T-cell (primary cell): ENCODE measurements at regions not wholly inside any gene's neighbourhood (a gene's known extent, or its start where the extent isn't known, plus 50 kb on each side); places are given as distances from the start of the nearest gene placed in this dataset.

Source experiments
- ATAC-seq, 4 experiments: fragments of 200-7000 bp in 3 of 4; fragments of 150-1000 bp in 1 of 4; cut with Tn5 transposase; replicated peaks in 1 of 4; 1 replicate in 3 of 4; 2 replicates in 1 of 4; pipeline ENCODE4 v1.10.0; 2021; ENCODE audit warnings: moderate library complexity in 3 of 4, mild to moderate bottlenecking in 2 of 4, moderate number of reproducible peaks in 1 of 4
- CTCF ChIA-PET, 2 donors: fragments of 300-600 bp; sonication (Branson Sonifier 250); formaldehyde crosslinking; loops; one replicate each; lab custom pipeline; 2022; ENCODE audit warnings: antibody characterized with exemption in 2 of 2; lab: Charles Lee
- POLR2A ChIA-PET, 2 donors: fragments of 300-600 bp; sonication (Branson Sonifier 250); formaldehyde crosslinking; loops; one replicate each; lab custom pipeline; 2022; ENCODE audit warnings: antibody characterized with exemption in 2 of 2; lab: Charles Lee
- DNase-seq, 35 experiments: peaks; one replicate each; pipeline versions ENCODE4 v3.0.0 to v3.0.0-alpha.2; 2013 to 2023
- H3K27ac ChIP-seq: one replicate; pipeline ENCODE4 v1.5.1; 2013; ENCODE audit warnings: low read length
- H3K27me3 ChIP-seq, 2 experiments: replicated peaks in 1 of 2; 1 replicate in 1 of 2; 2 replicates in 1 of 2; pipeline versions ENCODE4 v1.6.1 to v1.7.0; 2013; ENCODE audit warnings: low read length in 1 of 2, mixed read lengths in 1 of 2; ENCODE audit not compliant: control insufficient read depth in 2 of 2, insufficient read depth in 2 of 2; ENCODE audit errors: extremely low read depth in 1 of 2
- H3K36me3 ChIP-seq, 2 donors: 1 replicate in 1 of 2; 2 replicates in 1 of 2; pipeline versions ENCODE4 v1.6.1 to v1.7.0; 2013; ENCODE audit warnings: low read length in 1 of 2; ENCODE audit not compliant: control insufficient read depth in 2 of 2, insufficient read depth in 1 of 2; ENCODE audit errors: extremely low read depth in 1 of 2
- H3K4me1 ChIP-seq, 2 experiments: 1 replicate in 1 of 2; 2 replicates in 1 of 2; pipeline versions ENCODE4 v1.6.1 to v1.7.0; 2013; ENCODE audit warnings: low read length in 2 of 2, mixed read lengths in 1 of 2; ENCODE audit not compliant: insufficient read depth in 2 of 2, control insufficient read depth in 1 of 2; ENCODE audit errors: extremely low read depth in 1 of 2
- H3K4me3 ChIP-seq, 2 donors: 1 replicate in 1 of 2; 2 replicates in 1 of 2; pipeline versions ENCODE4 v1.5.1 to v1.7.0; 2013; ENCODE audit warnings: mild to moderate bottlenecking in 2 of 2, low read length in 1 of 2, moderate library complexity in 1 of 2; ENCODE audit not compliant: control insufficient read depth in 1 of 2; ENCODE audit errors: extremely low read depth in 1 of 2
- H3K9me3 ChIP-seq: 2 replicates; pipeline ENCODE4 v1.7.0; 2013
- H3K27ac Mint-ChIP-seq, 2 donors: one replicate each; pipeline ENCODE4 v1.8.0; 2020 to 2021; ENCODE audit warnings: mild to moderate bottlenecking in 2 of 2, mixed read lengths in 2 of 2
- H3K27me3 Mint-ChIP-seq, 2 donors: one replicate each; pipeline ENCODE4 v1.8.0; 2021 to 2022; ENCODE audit warnings: mixed read lengths in 2 of 2
- H3K36me3 Mint-ChIP-seq: one replicate; pipeline ENCODE4 v1.8.0; 2021; ENCODE audit warnings: mixed read lengths
- H3K4me1 Mint-ChIP-seq, 3 donors: one replicate each; pipeline ENCODE4 v1.8.0; 2020 to 2022; ENCODE audit warnings: mixed read lengths in 3 of 3, mild to moderate bottlenecking in 1 of 3
- H3K4me3 Mint-ChIP-seq, 3 donors: one replicate each; pipeline ENCODE4 v1.8.0; 2020 to 2022; ENCODE audit warnings: mild to moderate bottlenecking in 3 of 3, mixed read lengths in 3 of 3, moderate library complexity in 3 of 3
- H3K9me3 Mint-ChIP-seq, 3 donors: one replicate each; pipeline ENCODE4 v1.8.0; 2020 to 2022; ENCODE audit warnings: mixed read lengths in 3 of 3
- WGBS: methylation state at CpG from one replicate; pipeline ENCODE4 v1.1.5; 2013; ENCODE audit warnings: missing lambda C conversion rate; ENCODE audit not compliant: insufficient coverage; 5-methylcytosine and 5-hydroxymethylcytosine counted together

- H3K27ac ChIP-seq = no peak overlapping the region
- no peaks in the 10 kb centered on the region for H3K36me3 ChIP-seq
- H3K27me3 ChIP-seq = no peaks in the 10 kb centered on the region
- Mint-ChIP-seq H3K27ac (no peak overlapping the region), H3K4me1 (no peaks in the 10 kb centered on the region), H3K27me3 (no peaks in the 10 kb centered on the region), H3K36me3 (no peaks in the 10 kb centered on the region), H3K4me3 (no peak overlapping the region), H3K9me3 (peaks cover 0 to 14% (median 6%) of the 10 kb centered on the region in 3 donors)
- DNase-seq (no peak), ATAC-seq (no peak)
- H3K4me1 ChIP-seq = no peaks in the 10 kb centered on the region
- WGBS = 80% methylated on average over 2 of the region's 4 CpGs
- POLR2A ChIA-PET = no interaction called here
- H3K9me3 ChIP-seq = no peaks in the 10 kb centered on the region
- CTCF ChIA-PET = interaction anchor here in 1 of 2 donors (0.5 kb wide), 1 partner anchor 8 kb away, joined by 3 read pairs; no protein-coding TSS in a partner anchor
- H3K4me3 ChIP-seq = no peak overlapping the region
Measured at GRCh38 chr5:158389786-158390185, 530.8 kb upstream of the CLINT1 start.

GRCh38 chr5:158388021-158388420, 529.1 kb upstream of the CLINT1 start:
- POLR2A ChIA-PET = no interaction called here
- Mint-ChIP-seq H3K4me3 (no peak overlapping the region), H3K27me3 (no peaks in the 10 kb centered on the region), H3K27ac (no peak overlapping the region), H3K36me3 (no peaks in the 10 kb centered on the region), H3K9me3 (peaks cover 3 to 22% (median 13%) of the 10 kb centered on the region in 3 donors), H3K4me1 (no peaks in the 10 kb centered on the region)
- CTCF ChIA-PET = no interaction called here
- H3K4me3 ChIP-seq = no peak overlapping the region
- DNase-seq = no peak
- no peaks in the 10 kb centered on the region for H3K4me1 ChIP-seq
- 89% methylated on average over 8 of the region's 9 CpGs for WGBS
- no peaks in the 10 kb centered on the region for H3K36me3 ChIP-seq
- no peak for ATAC-seq
- H3K9me3 ChIP-seq = no peaks in the 10 kb centered on the region
- H3K27ac ChIP-seq = no peak overlapping the region
- H3K27me3 ChIP-seq = no peaks in the 10 kb centered on the region

- H3K4me1 ChIP-seq = no peaks in the 10 kb centered on the region
- Mint-ChIP-seq H3K36me3 (no peaks in the 10 kb centered on the region), H3K4me3 (no peak overlapping the region), H3K4me1 (no peaks in the 10 kb centered on the region), H3K9me3 (peaks cover 3 to 22% (median 13%) of the 10 kb centered on the region in 3 donors), H3K27ac (no peak overlapping the region), H3K27me3 (no peaks in the 10 kb centered on the region)
- H3K36me3 ChIP-seq = no peaks in the 10 kb centered on the region
- no CpG with 5 or more reads among the region's 1 CpG for WGBS
- no peaks in the 10 kb centered on the region for H3K9me3 ChIP-seq
- ChIA-PET CTCF (no interaction called here), POLR2A (no interaction called here)
- ATAC-seq (no peak), DNase-seq (no peak)
- no peak overlapping the region for H3K27ac ChIP-seq
- H3K4me3 ChIP-seq = no peak overlapping the region
- H3K27me3 ChIP-seq = no peaks in the 10 kb centered on the region
Measured at GRCh38 chr5:158387499-158387898, 528.6 kb upstream of the CLINT1 start.

- H3K36me3 ChIP-seq = no peaks in the 10 kb centered on the region
- no peaks in the 10 kb centered on the region for H3K27me3 ChIP-seq
- DNase-seq = no peak
- Mint-ChIP-seq H3K27me3 (no peaks in the 10 kb centered on the region), H3K4me1 (no peaks in the 10 kb centered on the region), H3K9me3 (peaks cover 3 to 22% (median 13%) of the 10 kb centered on the region in 3 donors), H3K36me3 (no peaks in the 10 kb centered on the region), H3K4me3 (no peak overlapping the region), H3K27ac (no peak overlapping the region)
- ChIA-PET CTCF (interaction anchor here in 1 of 2 donors (0.7 kb wide), 1 partner anchor 117 kb away, joined by 3 read pairs; no protein-coding TSS in a partner anchor), POLR2A (no interaction called here)
- H3K4me3 ChIP-seq = no peak overlapping the region
- H3K27ac ChIP-seq = no peak overlapping the region
- no peak for ATAC-seq
- H3K4me1 ChIP-seq = no peaks in the 10 kb centered on the region
- H3K9me3 ChIP-seq = no peaks in the 10 kb centered on the region
- 83% methylated on average over 1 of the region's 3 CpGs for WGBS
Measured at GRCh38 chr5:158385982-158386381, 527.0 kb upstream of the CLINT1 start.

GRCh38 chr5:158384535-158385481, 525.9 kb upstream of the CLINT1 start:
- Mint-ChIP-seq H3K27ac (no peak overlapping the region), H3K27me3 (no peaks in the 10 kb centered on the region), H3K4me3 (no peak overlapping the region), H3K36me3 (no peaks in the 10 kb centered on the region), H3K4me1 (peaks cover 0 to 7% (median 0%) of the 10 kb centered on the region in 3 donors), H3K9me3 (peaks cover 3 to 22% (median 13%) of the 10 kb centered on the region in 3 donors)
- Histone ChIP-seq H3K27me3 (no peaks in the 10 kb centered on the region), H3K9me3 (no peaks in the 10 kb centered on the region), H3K27ac (no peak overlapping the region), H3K4me3 (no peak overlapping the region), H3K36me3 (no peaks in the 10 kb centered on the region), H3K4me1 (no peaks in the 10 kb centered on the region)
- ATAC-seq (no peak), DNase-seq (no peak)
- CTCF ChIA-PET = interaction anchor here in 1 of 2 donors (0.6 kb wide), 1 partner anchor 820 kb away, joined by 5 read pairs; no protein-coding TSS in a partner anchor
- WGBS = no CpG with 5 or more reads among the region's 1 CpG
- POLR2A ChIA-PET = no interaction called here

GRCh38 chr5:158383486-158383885, 524.5 kb upstream of the CLINT1 start:
- Mint-ChIP-seq H3K4me3 (no peak overlapping the region), H3K9me3 (peaks cover 3 to 22% (median 13%) of the 10 kb centered on the region in 3 donors), H3K27ac (no peak overlapping the region), H3K4me1 (peaks cover 0 to 7% (median 0%) of the 10 kb centered on the region in 3 donors), H3K36me3 (no peaks in the 10 kb centered on the region), H3K27me3 (no peaks in the 10 kb centered on the region)
- no peak overlapping the region for H3K27ac ChIP-seq
- no peak for DNase-seq
- H3K4me3 ChIP-seq = no peak overlapping the region
- ATAC-seq = no peak
- POLR2A ChIA-PET = no interaction called here
- H3K4me1 ChIP-seq = no peaks in the 10 kb centered on the region
- no peaks in the 10 kb centered on the region for H3K27me3 ChIP-seq
- H3K9me3 ChIP-seq = no peaks in the 10 kb centered on the region
- no peaks in the 10 kb centered on the region for H3K36me3 ChIP-seq
- CTCF ChIA-PET = no interaction called here
- WGBS = no CpG with 5 or more reads among the region's 1 CpG
